Calu3 (cell line): ENCODE measurements at regions not wholly inside any gene's neighbourhood (a gene's known extent, or its start where the extent isn't known, plus 50 kb on each side); places are given as distances from the start of the nearest gene placed in this dataset.
A peak's percentile ranks its signal among the peaks of the same experiment; 100 is the strongest.

Source experiments
- BruUV-seq: library from RNA; stranded (reverse); fragments of 400-500 nt; replicated peaks from 2 replicates; lab custom pipeline; 2021; lab: Mats Ljungman, UMichigan
- CTCF ChIA-PET: fragments of 300-600 bp; sonication (Branson Sonifier 250); formaldehyde crosslinking; loops from one replicate; lab custom pipeline; 2022; ENCODE audit warnings: antibody characterized with exemption; lab: Charles Lee
- DNase-seq: peaks from one replicate; pipeline ENCODE4 v3.0.0; 2022
- H3K27ac Mint-ChIP-seq: one replicate; pipeline ENCODE4 v1.8.0; 2022; ENCODE audit warnings: mixed read lengths; ENCODE audit not compliant: unreplicated experiment
- H3K27me3 Mint-ChIP-seq: one replicate; pipeline ENCODE4 v1.8.0; 2022; ENCODE audit warnings: mixed read lengths; ENCODE audit not compliant: unreplicated experiment
- H3K36me3 Mint-ChIP-seq: one replicate; pipeline ENCODE4 v1.8.0; 2022; ENCODE audit warnings: mild to moderate bottlenecking, moderate library complexity, mixed read lengths; ENCODE audit not compliant: insufficient read depth, unreplicated experiment
- H3K4me1 Mint-ChIP-seq: one replicate; pipeline ENCODE4 v1.8.0; 2022; ENCODE audit warnings: mild to moderate bottlenecking, low read depth, mixed read lengths; ENCODE audit not compliant: unreplicated experiment
- H3K4me3 Mint-ChIP-seq: one replicate; pipeline ENCODE4 v1.8.0; 2022; ENCODE audit warnings: mild to moderate bottlenecking, low read depth, moderate library complexity, mixed read lengths; ENCODE audit not compliant: unreplicated experiment
- H3K9me3 Mint-ChIP-seq: one replicate; pipeline ENCODE4 v1.8.0; 2022; ENCODE audit warnings: low read depth, mixed read lengths; ENCODE audit not compliant: unreplicated experiment
- CTCF ChIP-seq: fragments of 200-600 bp; IDR thresholded peaks from one replicate; pipeline ENCODE4 v1.8.0; 2022; ENCODE audit warnings: antibody characterized with exemption; ENCODE audit not compliant: unreplicated experiment
- intact Hi-C: fragments of 100-400 bp; cut with micrococcal nuclease; formaldehyde crosslinking; loops from one replicate; pipeline ENCODE4 v1.10.0; 2022; ENCODE audit not compliant: unreplicated experiment

- TF ChIP-seq CTCF, result no peak
- H3K9me3 Mint-ChIP-seq, result peaks cover 9% of the 10 kb centered on the region
- CTCF ChIA-PET, result interaction anchor here (1.0 to 1.4 kb wide), 2 partner anchors 17 to 94 kb away, joined by 4 to 5 read pairs; no protein-coding TSS in a partner anchor
- no peak overlapping the region for H3K4me3 Mint-ChIP-seq
- peaks cover 52% of the 10 kb centered on the region for H3K4me1 Mint-ChIP-seq
- DNase-seq, result no peak
- intact Hi-C loops, result no loop called here
- H3K27me3 Mint-ChIP-seq, result no peaks in the 10 kb centered on the region
- BruUV-seq, result no TSS peak
- H3K36me3 Mint-ChIP-seq, result no peaks in the 10 kb centered on the region
- H3K27ac Mint-ChIP-seq, result peak overlapping the region; percentile 0
Measured at GRCh38 chr1:234706199-234706598, 96.2 kb upstream of the IRF2BP2 start.

GRCh38 chr1:234705615-234706014 lies 95.6 kb upstream of the IRF2BP2 start:
- CTCF ChIA-PET, result interaction anchor here (0.8 to 1.4 kb wide), 3 partner anchors 18 to 94 kb away, joined by 4 to 5 read pairs (median 5); no protein-coding TSS in a partner anchor
- no peaks in the 10 kb centered on the region for H3K36me3 Mint-ChIP-seq
- no peaks in the 10 kb centered on the region for H3K27me3 Mint-ChIP-seq
- intact Hi-C loops, result no loop called here
- no peak for DNase-seq
- peaks cover 9% of the 10 kb centered on the region for H3K9me3 Mint-ChIP-seq
- H3K27ac Mint-ChIP-seq, result peak overlapping the region; percentile 0
- H3K4me3 Mint-ChIP-seq, result no peak overlapping the region
- no TSS peak for BruUV-seq
- TF ChIP-seq CTCF, result no peak
- H3K4me1 Mint-ChIP-seq, result peaks cover 51% of the 10 kb centered on the region

GRCh38 chr1:234704106-234704887 lies 94.3 kb upstream of the IRF2BP2 start:
- peaks cover 9% of the 10 kb centered on the region for H3K9me3 Mint-ChIP-seq
- H3K27me3 Mint-ChIP-seq, result no peaks in the 10 kb centered on the region
- TF ChIP-seq CTCF, result no peak
- no TSS peak for BruUV-seq
- H3K4me3 Mint-ChIP-seq, result no peak overlapping the region
- no peak overlapping the region for H3K27ac Mint-ChIP-seq
- H3K36me3 Mint-ChIP-seq, result no peaks in the 10 kb centered on the region
- H3K4me1 Mint-ChIP-seq, result peaks cover 62% of the 10 kb centered on the region
- CTCF ChIA-PET, result interaction anchor here (0.7 kb wide), 1 partner anchor 217 kb away, joined by 3 read pairs; no protein-coding TSS in a partner anchor
- intact Hi-C loops, result no loop called here
- DNase-seq, result no peak

- DNase-seq, result no peak
- intact Hi-C loops, result no loop called here
- Mint-ChIP-seq H3K4me3 (no peak overlapping the region), H3K36me3 (no peaks in the 10 kb centered on the region), H3K4me1 (peaks cover 49% of the 10 kb centered on the region), H3K27me3 (no peaks in the 10 kb centered on the region), H3K9me3 (peaks cover 5% of the 10 kb centered on the region), H3K27ac (no peak overlapping the region)
- CTCF ChIA-PET, result interaction anchor here (1.5 to 1.7 kb wide), 2 partner anchors 10 to 21 kb away, joined by 4 to 14 read pairs; no protein-coding TSS in a partner anchor
- no peak for TF ChIP-seq CTCF
- no TSS peak for BruUV-seq
Measured at GRCh38 chr1:234702342-234703000, 92.5 kb upstream of the IRF2BP2 start.
